ENCODE measurements at regions not wholly inside any gene's neighbourhood (a gene's known extent, or its start where the extent isn't known, plus 50 kb on each side); places are given as distances from the start of the nearest gene placed in this dataset.

DNA sequence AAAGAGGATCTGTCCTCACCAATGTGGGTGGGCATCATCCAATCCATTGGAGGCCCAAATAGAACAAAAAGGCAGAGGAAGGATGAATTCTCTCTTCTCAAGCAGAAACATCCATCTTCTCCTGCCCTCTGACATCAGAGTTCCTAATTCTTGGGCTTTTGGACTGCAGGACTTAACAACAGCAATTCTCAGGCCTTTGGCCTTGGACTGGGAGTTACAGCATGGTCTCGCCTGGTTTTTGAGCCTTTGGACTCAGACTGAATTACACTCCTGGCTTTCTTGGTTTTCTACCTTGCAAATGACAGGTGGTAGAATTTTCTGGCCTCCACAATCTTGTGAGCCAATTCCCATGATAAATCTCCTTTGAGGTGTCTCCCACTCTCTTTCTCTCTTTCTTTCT, 60.5 kb upstream of the CD180 start:
- H3K36me3 ChIP-seq (ENCODE audit: control insufficient read depth in 2 of 2, insufficient read depth in 1 of 2, low read length in 2 of 2), result no peaks in the 10 kb centered on the region
- H3K27ac ChIP-seq (ENCODE audit: extremely low read depth, low read depth, low read length), result no peak overlapping the region
- ChIA-PET POLR2A (no interaction called here), CTCF (interaction anchor here (0.8 kb wide), 1 partner anchor 10 kb away, joined by 3 read pairs; no protein-coding TSS in a partner anchor)
- H3K9me3 ChIP-seq (ENCODE audit: control insufficient read depth, insufficient read depth, low read depth, low read length), result no peaks in the 10 kb centered on the region
- no peak overlapping the region for H3K4me3 ChIP-seq (ENCODE audit: low read depth, low read length)
- TF ChIP-seq ZNF610 (tag by site-specific recombination; IDR thresholded peaks at IDR 0.05; ENCODE audit: borderline replicate concordance), result no peak
- TF ChIP-seq, protein P1, sequence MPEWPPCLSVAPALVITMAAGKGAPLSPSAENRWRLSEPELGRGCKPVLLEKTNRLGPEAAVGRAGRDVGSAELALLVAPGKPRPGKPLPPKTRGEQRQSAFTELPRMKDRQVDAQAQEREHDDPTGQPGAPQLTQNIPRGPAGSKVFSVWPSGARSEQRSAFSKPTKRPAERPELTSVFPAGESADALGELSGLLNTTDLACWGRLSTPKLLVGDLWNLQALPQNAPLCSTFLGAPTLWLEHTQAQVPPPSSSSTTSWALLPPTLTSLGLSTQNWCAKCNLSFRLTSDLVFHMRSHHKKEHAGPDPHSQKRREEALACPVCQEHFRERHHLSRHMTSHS (tag by site-specific recombination; IDR thresholded peaks at IDR 0.05), result no peak
- TF ChIP-seq ZNF843 (tag by site-specific recombination; IDR thresholded peaks at IDR 0.05), result no peak
- no peak for TF ChIP-seq ZNF350 (tag by site-specific recombination; IDR thresholded peaks at IDR 0.05)
- no peak for TF ChIP-seq ZNF37A (tag by site-specific recombination; IDR thresholded peaks at IDR 0.05)
- no peak for TF ChIP-seq ZNF48 (tag by site-specific recombination; IDR thresholded peaks at IDR 0.05)
- no peak for TF ChIP-seq ZNF274 (IDR thresholded peaks at IDR 0.05; ENCODE audit: low read length)
- no peak for TF ChIP-seq ZNF274 (tag by site-specific recombination; IDR thresholded peaks at IDR 0.05; ENCODE audit: borderline replicate concordance)
- no peak for TF ChIP-seq ZNF510 (tag by site-specific recombination; IDR thresholded peaks at IDR 0.05; ENCODE audit: insufficient replicate concordance)
- no peak for TF ChIP-seq ZNF623 (tag by site-specific recombination; IDR thresholded peaks at IDR 0.05)
- no peaks in the 10 kb centered on the region for H3K4me1 ChIP-seq (ENCODE audit: control insufficient read depth, insufficient read depth, low read length)

DNA sequence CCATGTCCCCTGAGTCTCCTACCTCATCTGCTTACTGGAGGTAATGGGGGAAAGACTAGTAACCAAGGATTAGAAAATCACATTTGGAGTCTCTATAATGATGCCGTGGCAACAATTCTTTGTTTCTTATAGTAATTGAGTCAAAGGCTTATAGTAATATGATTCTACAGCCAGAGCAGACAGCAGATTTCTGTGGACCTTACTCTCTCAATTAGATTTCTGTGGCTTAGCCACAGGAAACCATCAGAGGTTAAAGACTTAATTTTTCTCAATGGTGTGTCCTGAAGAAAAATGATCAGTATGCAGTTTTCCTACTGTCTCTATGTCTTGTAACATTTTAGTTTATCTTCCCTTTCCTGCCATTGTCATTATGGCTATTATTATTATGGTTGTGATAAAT, 59.3 kb upstream of the CD180 start:
- no peak overlapping the region for H3K4me3 ChIP-seq (ENCODE audit: low read depth, low read length)
- H3K4me1 ChIP-seq (ENCODE audit: control insufficient read depth, insufficient read depth, low read length), result no peaks in the 10 kb centered on the region
- CTCF ChIA-PET, result no interaction called here
- H3K36me3 ChIP-seq (ENCODE audit: control insufficient read depth in 2 of 2, insufficient read depth in 1 of 2, low read length in 2 of 2), result no peaks in the 10 kb centered on the region
- H3K9me3 ChIP-seq (ENCODE audit: control insufficient read depth, insufficient read depth, low read depth, low read length), result no peaks in the 10 kb centered on the region
- TF ChIP-seq ZNF140 (tag by site-specific recombination; IDR thresholded peaks at IDR 0.05), result no peak
- TF ChIP-seq, protein P2, sequence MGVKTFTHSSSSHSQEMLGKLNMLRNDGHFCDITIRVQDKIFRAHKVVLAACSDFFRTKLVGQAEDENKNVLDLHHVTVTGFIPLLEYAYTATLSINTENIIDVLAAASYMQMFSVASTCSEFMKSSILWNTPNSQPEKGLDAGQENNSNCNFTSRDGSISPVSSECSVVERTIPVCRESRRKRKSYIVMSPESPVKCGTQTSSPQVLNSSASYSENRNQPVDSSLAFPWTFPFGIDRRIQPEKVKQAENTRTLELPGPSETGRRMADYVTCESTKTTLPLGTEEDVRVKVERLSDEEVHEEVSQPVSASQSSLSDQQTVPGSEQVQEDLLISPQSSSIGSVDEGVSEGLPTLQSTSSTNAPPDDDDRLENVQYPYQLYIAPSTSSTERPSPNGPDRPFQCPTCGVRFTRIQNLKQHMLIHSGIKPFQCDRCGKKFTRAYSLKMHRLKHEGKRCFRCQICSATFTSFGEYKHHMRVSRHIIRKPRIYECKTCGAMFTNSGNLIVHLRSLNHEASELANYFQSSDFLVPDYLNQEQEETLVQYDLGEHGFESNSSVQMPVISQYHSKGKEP (tag by site-specific recombination; IDR thresholded peaks at IDR 0.05), result no peak
- no peak for TF ChIP-seq ZNF10 (tag by site-specific recombination; IDR thresholded peaks at IDR 0.05)
- TF ChIP-seq ZNF274 (IDR thresholded peaks at IDR 0.05; ENCODE audit: low read length), result no peak
- TF ChIP-seq ZNF274 (tag by site-specific recombination; IDR thresholded peaks at IDR 0.05; ENCODE audit: borderline replicate concordance), result no peak
- TF ChIP-seq, protein P3, sequence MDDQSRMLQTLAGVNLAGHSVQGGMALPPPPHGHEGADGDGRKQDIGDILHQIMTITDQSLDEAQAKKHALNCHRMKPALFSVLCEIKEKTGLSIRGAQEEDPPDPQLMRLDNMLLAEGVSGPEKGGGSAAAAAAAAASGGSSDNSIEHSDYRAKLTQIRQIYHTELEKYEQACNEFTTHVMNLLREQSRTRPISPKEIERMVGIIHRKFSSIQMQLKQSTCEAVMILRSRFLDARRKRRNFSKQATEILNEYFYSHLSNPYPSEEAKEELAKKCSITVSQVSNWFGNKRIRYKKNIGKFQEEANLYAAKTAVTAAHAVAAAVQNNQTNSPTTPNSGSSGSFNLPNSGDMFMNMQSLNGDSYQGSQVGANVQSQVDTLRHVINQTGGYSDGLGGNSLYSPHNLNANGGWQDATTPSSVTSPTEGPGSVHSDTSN (CRISPR knock-in tag; IDR thresholded peaks at IDR 0.05), result no peak
- no peak for TF ChIP-seq ZNF791 (tag by site-specific recombination; IDR thresholded peaks at IDR 0.05)
- TF ChIP-seq KLF8 (tag by site-specific recombination; IDR thresholded peaks at IDR 0.05), result no peak
- TF ChIP-seq ZNF324 (tag by site-specific recombination; IDR thresholded peaks at IDR 0.05), result no peak
- no peak overlapping the region for H3K27ac ChIP-seq (ENCODE audit: extremely low read depth, low read depth, low read length)
- POLR2A ChIA-PET, result no interaction called here

DNA sequence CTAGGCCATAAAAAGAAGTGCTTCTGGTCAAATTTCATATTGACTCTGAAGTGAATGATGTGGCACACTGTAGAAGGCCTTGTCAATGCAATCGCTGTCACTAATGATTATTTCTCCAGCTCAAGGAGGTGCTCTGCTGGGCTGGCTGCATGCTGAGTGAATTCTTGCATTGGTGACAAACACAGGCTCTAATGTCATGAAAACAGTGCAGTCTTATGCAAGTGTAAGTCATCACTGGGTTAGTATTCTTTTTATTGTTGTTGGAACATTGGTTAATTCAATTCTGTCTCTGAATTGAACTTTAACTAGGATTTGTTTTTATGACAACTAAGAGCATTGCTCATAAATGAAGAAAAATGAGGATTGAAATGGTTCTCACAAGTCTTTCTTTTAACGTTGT, 57.3 kb upstream of the CD180 start:
- Histone ChIP-seq H3K27ac (ENCODE audit: extremely low read depth, low read depth, low read length) (no peak overlapping the region), H3K4me1 (ENCODE audit: control insufficient read depth, insufficient read depth, low read length) (0 out of 2 replicates have a peak, but pooled peaks cover 3% of the 10 kb centered on the region), H3K4me3 (ENCODE audit: low read depth, low read length) (no peak overlapping the region), H3K9me3 (ENCODE audit: control insufficient read depth, insufficient read depth, low read depth, low read length) (no peaks in the 10 kb centered on the region), H3K36me3 (ENCODE audit: control insufficient read depth in 2 of 2, insufficient read depth in 1 of 2, low read length in 2 of 2) (no peaks in the 10 kb centered on the region)
- ChIA-PET CTCF (no interaction called here), POLR2A (no interaction called here)
- TF ChIP-seq, protein P4, sequence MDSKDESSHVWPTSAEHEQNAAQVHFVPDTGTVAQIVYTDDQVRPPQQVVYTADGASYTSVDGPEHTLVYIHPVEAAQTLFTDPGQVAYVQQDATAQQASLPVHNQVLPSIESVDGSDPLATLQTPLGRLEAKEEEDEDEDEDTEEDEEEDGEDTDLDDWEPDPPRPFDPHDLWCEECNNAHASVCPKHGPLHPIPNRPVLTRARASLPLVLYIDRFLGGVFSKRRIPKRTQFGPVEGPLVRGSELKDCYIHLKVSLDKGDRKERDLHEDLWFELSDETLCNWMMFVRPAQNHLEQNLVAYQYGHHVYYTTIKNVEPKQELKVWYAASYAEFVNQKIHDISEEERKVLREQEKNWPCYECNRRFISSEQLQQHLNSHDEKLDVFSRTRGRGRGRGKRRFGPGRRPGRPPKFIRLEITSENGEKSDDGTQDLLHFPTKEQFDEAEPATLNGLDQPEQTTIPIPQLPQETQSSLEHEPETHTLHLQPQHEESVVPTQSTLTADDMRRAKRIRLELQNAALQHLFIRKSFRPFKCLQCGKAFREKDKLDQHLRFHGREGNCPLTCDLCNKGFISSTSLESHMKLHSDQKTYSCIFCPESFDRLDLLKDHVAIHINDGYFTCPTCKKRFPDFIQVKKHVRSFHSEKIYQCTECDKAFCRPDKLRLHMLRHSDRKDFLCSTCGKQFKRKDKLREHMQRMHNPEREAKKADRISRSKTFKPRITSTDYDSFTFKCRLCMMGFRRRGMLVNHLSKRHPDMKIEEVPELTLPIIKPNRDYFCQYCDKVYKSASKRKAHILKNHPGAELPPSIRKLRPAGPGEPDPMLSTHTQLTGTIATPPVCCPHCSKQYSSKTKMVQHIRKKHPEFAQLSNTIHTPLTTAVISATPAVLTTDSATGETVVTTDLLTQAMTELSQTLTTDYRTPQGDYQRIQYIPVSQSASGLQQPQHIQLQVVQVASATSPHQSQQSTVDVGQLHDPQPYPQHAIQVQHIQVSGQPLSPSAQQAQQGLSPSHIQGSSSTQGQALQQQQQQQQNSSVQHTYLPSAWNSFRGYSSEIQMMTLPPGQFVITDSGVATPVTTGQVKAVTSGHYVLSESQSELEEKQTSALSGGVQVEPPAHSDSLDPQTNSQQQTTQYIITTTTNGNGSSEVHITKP (tag by site-specific recombination; IDR thresholded peaks at IDR 0.05), result no peak
- no peak for TF ChIP-seq ZNF76 (tag by site-specific recombination; IDR thresholded peaks at IDR 0.05; ENCODE audit: borderline replicate concordance, low read depth)

Data from HEK293 (cell line).